Fibroblast of lung (primary cell): ENCODE measurements at regions not wholly inside any gene's neighbourhood (a gene's known extent, or its start where the extent isn't known, plus 50 kb on each side); places are given as distances from the start of the nearest gene placed in this dataset.

Experiments
- CTCF ChIP-seq, 2 donors: IDR thresholded peaks in 1 of 2; conservative IDR thresholded peaks in 1 of 2; 1 replicate in 1 of 2; 2 replicates in 1 of 2; pipeline ENCODE4 v1.5.1; 2011 to 2012; ENCODE audit warnings: low read length in 2 of 2, control low read depth in 1 of 2, inconsistent platforms in 1 of 2, low read depth in 1 of 2, mild to moderate bottlenecking in 1 of 2
- EZH2 ChIP-seq: IDR thresholded peaks from 2 replicates; pipeline ENCODE4 v1.5.1; 2012; ENCODE audit warnings: low read length, control low read depth, mild to moderate bottlenecking; ENCODE audit errors: missing control alignments

- TF ChIP-seq CTCF (conservative IDR thresholded peaks at IDR 0.05 in 1 of 2, IDR thresholded peaks at IDR 0.05 in 1 of 2; ENCODE audit: low read depth in 1 of 2, low read length in 2 of 2) (no peak), EZH2 (no peak)
These were observed 328.9 kb upstream of the TBL1XR1 start for GRCh38 chr3:177525987-177526712.
